ENCODE measurements at regions not wholly inside any gene's neighbourhood (a gene's known extent, or its start where the extent isn't known, plus 50 kb on each side); places are given as distances from the start of the nearest gene placed in this dataset.

- H3K27me3 Mint-ChIP-seq (ENCODE audit: low read depth), result no peaks in the 10 kb centered on the region
- POLR2A ChIA-PET, result no interaction called here
- H3K36me3 Mint-ChIP-seq, result no peaks in the 10 kb centered on the region
- H3K27ac Mint-ChIP-seq, result no peak overlapping the region
- DNase-seq (ENCODE audit: low spot score) (no peak), ATAC-seq (no peak)
- TF ChIP-seq ZNF396 (CRISPR knock-in tag; IDR thresholded peaks at IDR 0.05; ENCODE audit: borderline replicate concordance) (no peak), EMX1 (CRISPR knock-in tag; IDR thresholded peaks at IDR 0.05) (no peak), MXD4 (CRISPR knock-in tag; IDR thresholded peaks at IDR 0.05; ENCODE audit: borderline replicate concordance) (no peak), ATF2 (CRISPR knock-in tag; IDR thresholded peaks at IDR 0.05; ENCODE audit: borderline replicate concordance, low read depth) (no peak), E2F1 (CRISPR knock-in tag; IDR thresholded peaks at IDR 0.05) (no peak), GABPB1 (CRISPR knock-in tag; IDR thresholded peaks at IDR 0.05) (no peak), ZNF416 (CRISPR knock-in tag; IDR thresholded peaks at IDR 0.05) (no peak), ESRRA (CRISPR knock-in tag; IDR thresholded peaks at IDR 0.05; ENCODE audit: borderline replicate concordance) (no peak)
- TF ChIP-seq, protein P1, sequence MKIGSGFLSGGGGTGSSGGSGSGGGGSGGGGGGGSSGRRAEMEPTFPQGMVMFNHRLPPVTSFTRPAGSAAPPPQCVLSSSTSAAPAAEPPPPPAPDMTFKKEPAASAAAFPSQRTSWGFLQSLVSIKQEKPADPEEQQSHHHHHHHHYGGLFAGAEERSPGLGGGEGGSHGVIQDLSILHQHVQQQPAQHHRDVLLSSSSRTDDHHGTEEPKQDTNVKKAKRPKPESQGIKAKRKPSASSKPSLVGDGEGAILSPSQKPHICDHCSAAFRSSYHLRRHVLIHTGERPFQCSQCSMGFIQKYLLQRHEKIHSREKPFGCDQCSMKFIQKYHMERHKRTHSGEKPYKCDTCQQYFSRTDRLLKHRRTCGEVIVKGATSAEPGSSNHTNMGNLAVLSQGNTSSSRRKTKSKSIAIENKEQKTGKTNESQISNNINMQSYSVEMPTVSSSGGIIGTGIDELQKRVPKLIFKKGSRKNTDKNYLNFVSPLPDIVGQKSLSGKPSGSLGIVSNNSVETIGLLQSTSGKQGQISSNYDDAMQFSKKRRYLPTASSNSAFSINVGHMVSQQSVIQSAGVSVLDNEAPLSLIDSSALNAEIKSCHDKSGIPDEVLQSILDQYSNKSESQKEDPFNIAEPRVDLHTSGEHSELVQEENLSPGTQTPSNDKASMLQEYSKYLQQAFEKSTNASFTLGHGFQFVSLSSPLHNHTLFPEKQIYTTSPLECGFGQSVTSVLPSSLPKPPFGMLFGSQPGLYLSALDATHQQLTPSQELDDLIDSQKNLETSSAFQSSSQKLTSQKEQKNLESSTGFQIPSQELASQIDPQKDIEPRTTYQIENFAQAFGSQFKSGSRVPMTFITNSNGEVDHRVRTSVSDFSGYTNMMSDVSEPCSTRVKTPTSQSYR (CRISPR knock-in tag; IDR thresholded peaks at IDR 0.05), result no peak
- TF ChIP-seq, protein P2, sequence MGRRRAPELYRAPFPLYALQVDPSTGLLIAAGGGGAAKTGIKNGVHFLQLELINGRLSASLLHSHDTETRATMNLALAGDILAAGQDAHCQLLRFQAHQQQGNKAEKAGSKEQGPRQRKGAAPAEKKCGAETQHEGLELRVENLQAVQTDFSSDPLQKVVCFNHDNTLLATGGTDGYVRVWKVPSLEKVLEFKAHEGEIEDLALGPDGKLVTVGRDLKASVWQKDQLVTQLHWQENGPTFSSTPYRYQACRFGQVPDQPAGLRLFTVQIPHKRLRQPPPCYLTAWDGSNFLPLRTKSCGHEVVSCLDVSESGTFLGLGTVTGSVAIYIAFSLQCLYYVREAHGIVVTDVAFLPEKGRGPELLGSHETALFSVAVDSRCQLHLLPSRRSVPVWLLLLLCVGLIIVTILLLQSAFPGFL (CRISPR knock-in tag; IDR thresholded peaks at IDR 0.05; ENCODE audit: borderline replicate concordance), result no peak
- H3K4me3 Mint-ChIP-seq, result no peak overlapping the region
- CTCF ChIA-PET, result interaction anchor here (1.6 kb wide), 1 partner anchor 195 kb away, joined by 3 read pairs; no protein-coding TSS in a partner anchor
- H3K9me3 Mint-ChIP-seq, result no peaks in the 10 kb centered on the region
- peaks cover 2% of the 10 kb centered on the region; the same call in 1 of the 2 replicates for H3K4me1 Mint-ChIP-seq
Observed at GRCh38 chr20:50379991-50380696, 130.0 kb upstream of the PTPN1 start.

DNA sequence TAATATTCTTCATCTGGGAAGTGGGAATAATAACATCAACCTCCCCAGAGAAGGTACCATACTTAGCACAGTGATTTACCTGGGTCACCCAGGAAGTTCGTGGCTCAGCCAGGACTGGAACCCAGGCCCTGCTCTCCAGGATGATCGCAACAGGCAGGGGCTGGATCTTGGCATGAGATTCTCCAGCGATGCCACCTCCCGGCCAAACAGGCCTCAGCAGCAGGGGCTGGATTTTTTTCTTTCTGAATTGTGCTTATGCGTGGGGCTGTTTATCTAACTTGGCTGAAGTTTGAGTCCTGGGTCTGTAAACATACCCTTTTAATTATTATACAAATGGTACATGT is 129.5 kb upstream of the PTPN1 start:
- DNase-seq (ENCODE audit: low spot score) (no peak), ATAC-seq (peak; percentile 46; the same call in 1 of the 2 replicates)
- H3K9me3 Mint-ChIP-seq, result no peaks in the 10 kb centered on the region
- H3K36me3 Mint-ChIP-seq, result no peaks in the 10 kb centered on the region
- POLR2A ChIA-PET, result no interaction called here
- peaks cover 2% of the 10 kb centered on the region; the same call in 1 of the 2 replicates for H3K4me1 Mint-ChIP-seq
- H3K27ac Mint-ChIP-seq, result no peak overlapping the region
- H3K27me3 Mint-ChIP-seq (ENCODE audit: low read depth), result no peaks in the 10 kb centered on the region
- TF ChIP-seq NFATC4 (CRISPR knock-in tag; IDR thresholded peaks at IDR 0.05), result no peak
- TF ChIP-seq, protein P2 (CRISPR knock-in tag; IDR thresholded peaks at IDR 0.05; ENCODE audit: borderline replicate concordance), result no peak
- TF ChIP-seq, protein P3, sequence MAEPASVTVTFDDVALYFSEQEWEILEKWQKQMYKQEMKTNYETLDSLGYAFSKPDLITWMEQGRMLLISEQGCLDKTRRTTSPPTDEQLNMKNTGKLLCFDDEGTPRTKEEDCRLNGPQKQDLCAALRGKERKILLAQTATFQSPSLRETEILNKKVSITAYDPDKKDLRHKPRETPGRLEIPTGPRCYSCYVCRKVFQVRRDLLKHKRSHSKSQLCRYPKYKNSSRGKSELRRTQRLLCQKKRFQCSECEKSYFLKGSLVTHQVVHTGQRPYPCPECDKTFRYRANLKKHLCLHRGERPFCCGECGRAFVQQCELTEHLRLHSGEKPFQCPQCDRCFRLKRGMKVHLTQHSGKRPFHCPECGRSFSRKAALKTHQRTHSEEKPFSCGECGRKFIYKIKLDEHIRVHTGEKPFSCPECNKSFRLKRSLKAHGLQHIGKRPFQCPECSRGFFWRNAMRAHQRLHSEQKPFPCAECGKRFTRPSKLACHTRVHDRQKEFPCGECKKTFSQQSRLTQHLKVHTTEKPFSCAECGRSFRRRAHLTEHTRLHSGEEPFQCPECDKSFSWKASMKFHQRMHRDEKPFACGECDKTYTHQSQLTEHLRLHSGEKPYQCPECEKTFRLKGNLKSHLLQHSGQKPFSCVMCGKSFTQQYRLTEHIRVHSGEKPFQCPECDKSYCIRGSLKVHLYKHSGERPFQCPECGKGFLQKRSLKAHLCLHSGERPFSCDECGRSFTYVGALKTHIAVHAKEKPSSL (CRISPR knock-in tag; conservative IDR thresholded peaks at IDR 0.05), result no peak
- no peak for TF ChIP-seq MYBL2 (CRISPR knock-in tag; IDR thresholded peaks at IDR 0.05)
- TF ChIP-seq EMX1 (CRISPR knock-in tag; IDR thresholded peaks at IDR 0.05), result no peak
- TF ChIP-seq ZMAT4 (CRISPR knock-in tag; IDR thresholded peaks at IDR 0.05), result no peak
- no peak for TF ChIP-seq RORB (CRISPR knock-in tag; IDR thresholded peaks at IDR 0.05)
- no peak for TF ChIP-seq E2F4 (CRISPR knock-in tag; IDR thresholded peaks at IDR 0.05; ENCODE audit: borderline replicate concordance, low read depth)
- no peak overlapping the region for H3K4me3 Mint-ChIP-seq
- CTCF ChIA-PET, result no interaction called here

Measured in WTC11 (cell line).